Right atrium auricular region (tissue), 2 donors: ENCODE measurements at regions not wholly inside any gene's neighbourhood (a gene's known extent, or its start where the extent isn't known, plus 50 kb on each side); places are given as distances from the start of the nearest gene placed in this dataset.

Source experiments
- DNase-seq: peaks from one replicate; pipeline ENCODE4 v3.0.0-alpha.2; 2019; ENCODE audit warnings: low spot score
- H3K27ac ChIP-seq, 2 donors: fragments of 200-600 bp; sonication (generic); 1 replicate in 1 of 2; 2 replicates in 1 of 2; pipeline ENCODE4 v1.5.1; 2016 to 2019
- H3K27me3 ChIP-seq, 2 donors: fragments of 200-600 bp; sonication (generic); one replicate each; pipeline versions ENCODE4 v1.5.1 to v1.6.0; 2017 to 2019
- H3K36me3 ChIP-seq: fragments of 200-600 bp; sonication (generic); one replicate; pipeline ENCODE4 v1.5.1; 2016
- H3K4me1 ChIP-seq, 2 donors: fragments of 200-600 bp; sonication (generic); one replicate each; pipeline versions ENCODE4 v1.5.1 to v1.6.0; 2017 to 2019
- H3K4me3 ChIP-seq, 2 donors: fragments of 200-600 bp; sonication (generic); 1 replicate in 1 of 2; 2 replicates in 1 of 2; pipeline ENCODE4 v1.5.1; 2017 to 2019; ENCODE audit warnings: mild to moderate bottlenecking in 1 of 2, moderate library complexity in 1 of 2
- H3K9me3 ChIP-seq, 2 donors: fragments of 200-600 bp; sonication (generic); one replicate each; pipeline ENCODE4 v1.5.1; 2019
- TF ChIP-seq, protein P1 (sequence below), 2 donors: fragments of 200-600 bp; sonication (generic); IDR thresholded peaks; one replicate each; pipeline ENCODE4 v1.5.1; 2019; ENCODE audit warnings: antibody characterized with exemption in 2 of 2

- no peaks in the 10 kb centered on the region for H3K4me1 ChIP-seq
- H3K27me3 ChIP-seq, result no peaks in the 10 kb centered on the region
- no peaks in the 10 kb centered on the region for H3K36me3 ChIP-seq
- H3K4me3 ChIP-seq, result no peak overlapping the region
- H3K27ac ChIP-seq, result no peak overlapping the region
- DNase-seq, result no peak
- TF ChIP-seq, protein P1, sequence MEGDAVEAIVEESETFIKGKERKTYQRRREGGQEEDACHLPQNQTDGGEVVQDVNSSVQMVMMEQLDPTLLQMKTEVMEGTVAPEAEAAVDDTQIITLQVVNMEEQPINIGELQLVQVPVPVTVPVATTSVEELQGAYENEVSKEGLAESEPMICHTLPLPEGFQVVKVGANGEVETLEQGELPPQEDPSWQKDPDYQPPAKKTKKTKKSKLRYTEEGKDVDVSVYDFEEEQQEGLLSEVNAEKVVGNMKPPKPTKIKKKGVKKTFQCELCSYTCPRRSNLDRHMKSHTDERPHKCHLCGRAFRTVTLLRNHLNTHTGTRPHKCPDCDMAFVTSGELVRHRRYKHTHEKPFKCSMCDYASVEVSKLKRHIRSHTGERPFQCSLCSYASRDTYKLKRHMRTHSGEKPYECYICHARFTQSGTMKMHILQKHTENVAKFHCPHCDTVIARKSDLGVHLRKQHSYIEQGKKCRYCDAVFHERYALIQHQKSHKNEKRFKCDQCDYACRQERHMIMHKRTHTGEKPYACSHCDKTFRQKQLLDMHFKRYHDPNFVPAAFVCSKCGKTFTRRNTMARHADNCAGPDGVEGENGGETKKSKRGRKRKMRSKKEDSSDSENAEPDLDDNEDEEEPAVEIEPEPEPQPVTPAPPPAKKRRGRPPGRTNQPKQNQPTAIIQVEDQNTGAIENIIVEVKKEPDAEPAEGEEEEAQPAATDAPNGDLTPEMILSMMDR (IDR thresholded peaks at IDR 0.05), result no peak
- H3K9me3 ChIP-seq, result no peaks in the 10 kb centered on the region
Observed at GRCh38 chr4:19645589-19645988, 606.1 kb upstream of the SLIT2 start.

DNA sequence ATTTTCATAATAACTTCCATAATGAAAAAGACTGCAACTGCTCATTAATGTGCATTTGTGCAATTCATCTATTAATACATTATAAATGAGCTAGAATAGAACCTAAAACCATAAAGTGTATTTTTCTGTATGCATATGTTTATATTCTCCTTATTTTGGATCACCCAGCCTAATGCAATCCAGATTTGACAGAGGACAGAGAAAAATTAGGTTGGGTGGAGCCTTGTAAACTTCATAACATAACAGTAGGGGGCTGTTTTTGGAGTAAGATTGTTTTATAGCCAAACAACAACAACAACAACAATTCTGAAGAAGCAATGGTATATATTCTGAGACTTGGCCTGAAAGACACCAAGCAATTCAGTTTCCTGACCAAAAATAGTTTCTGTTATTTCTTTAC, 615.3 kb upstream of the SLIT2 start:
- Histone ChIP-seq H3K4me1 (no peaks in the 10 kb centered on the region), H3K27ac (no peak overlapping the region), H3K36me3 (no peaks in the 10 kb centered on the region), H3K9me3 (peaks cover 0 to 14% of the 10 kb centered on the region in 2 donors), H3K27me3 (no peaks in the 10 kb centered on the region), H3K4me3 (no peak overlapping the region)
- TF ChIP-seq, protein P1 (IDR thresholded peaks at IDR 0.05), result no peak
- no peak for DNase-seq

DNA sequence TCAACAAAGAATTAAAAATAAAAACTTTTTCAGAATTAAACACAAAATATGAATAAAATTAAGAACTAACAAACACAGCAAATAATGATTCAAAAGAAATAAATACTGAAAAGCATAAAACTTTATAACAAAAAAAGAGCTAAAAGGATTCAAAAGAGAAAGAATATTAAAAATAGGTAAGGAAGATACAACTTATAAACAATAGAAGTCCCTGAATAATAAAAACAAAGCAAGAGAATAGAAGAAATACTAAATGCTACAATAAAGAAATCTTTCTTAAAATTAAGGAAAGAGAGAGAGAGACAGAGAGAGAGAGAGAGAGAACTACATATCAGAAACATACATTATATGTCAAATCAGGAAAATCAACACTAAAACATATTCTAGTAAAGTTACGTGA, 619.9 kb upstream of the SLIT2 start:
- TF ChIP-seq, protein P1 (IDR thresholded peaks at IDR 0.05), result no peak
- no peaks in the 10 kb centered on the region for H3K36me3 ChIP-seq
- no peak for DNase-seq
- H3K27ac ChIP-seq, result no peak overlapping the region
- no peak overlapping the region for H3K4me3 ChIP-seq
- H3K9me3 ChIP-seq, result peaks cover 0 to 14% of the 10 kb centered on the region in 2 donors
- H3K4me1 ChIP-seq, result no peaks in the 10 kb centered on the region
- H3K27me3 ChIP-seq, result no peaks in the 10 kb centered on the region

DNA sequence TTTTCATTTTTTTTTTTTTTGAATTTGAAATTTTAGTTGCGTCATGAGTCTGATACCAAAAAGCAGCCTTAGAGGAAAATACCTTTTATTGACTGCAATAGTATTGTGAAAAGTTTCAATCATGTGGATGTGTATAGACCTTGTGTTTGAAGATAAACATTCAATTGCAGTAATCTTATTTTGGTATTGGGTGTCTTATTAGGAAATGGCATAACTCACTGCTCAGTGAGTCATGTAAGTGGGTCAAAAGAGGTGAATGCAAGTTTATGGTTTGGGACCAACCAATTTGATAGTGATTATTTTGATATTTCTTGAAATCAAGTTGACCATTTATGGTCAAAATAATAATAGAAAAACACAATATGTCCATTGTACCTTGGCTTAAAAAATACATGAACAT, 627.8 kb upstream of the SLIT2 start:
- DNase-seq, result no peak

DNA sequence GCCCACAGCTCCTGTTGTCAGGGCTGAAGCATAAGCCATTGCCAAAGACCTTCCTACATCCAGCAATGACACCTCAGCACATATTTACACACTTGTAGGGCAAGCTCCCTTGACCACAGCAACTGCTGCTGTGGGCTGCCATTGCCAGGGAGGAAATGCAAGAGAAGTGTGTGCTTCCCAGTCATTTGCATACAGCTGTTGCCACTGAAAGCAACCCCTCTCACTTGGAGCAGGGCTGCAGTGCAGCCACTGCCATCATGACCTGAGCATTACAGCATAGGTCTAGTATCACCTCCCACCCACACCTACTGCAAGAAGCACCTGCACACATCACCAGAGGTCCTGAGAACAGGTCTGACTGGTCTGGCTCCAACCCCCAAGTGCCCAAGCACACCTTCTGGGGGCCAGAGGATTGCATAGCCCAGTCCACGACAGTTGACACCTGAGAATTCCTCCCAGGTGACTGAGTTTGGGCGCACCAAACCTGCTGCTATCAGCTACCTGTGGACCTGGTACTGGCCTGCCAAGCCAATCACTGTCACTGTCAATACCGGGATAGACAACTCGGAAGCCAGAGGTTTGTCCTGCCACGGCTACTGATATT, 636.5 kb upstream of the SLIT2 start:
- Histone ChIP-seq H3K4me1 (no peaks in the 10 kb centered on the region), H3K9me3 (peaks cover 0 to 11% of the 10 kb centered on the region in 2 donors), H3K27me3 (no peaks in the 10 kb centered on the region), H3K27ac (no peak overlapping the region), H3K4me3 (no peak overlapping the region), H3K36me3 (no peaks in the 10 kb centered on the region)
- TF ChIP-seq, protein P1 (IDR thresholded peaks at IDR 0.05), result no peak
- no peak for DNase-seq

More for the DNA sequence above, 627.8 kb upstream of the SLIT2 start:
- TF ChIP-seq, protein P1 (IDR thresholded peaks at IDR 0.05), result no peak
- no peak overlapping the region for H3K4me3 ChIP-seq
- H3K27ac ChIP-seq, result no peak overlapping the region
- H3K9me3 ChIP-seq, result no peaks in the 10 kb centered on the region
- no peaks in the 10 kb centered on the region for H3K36me3 ChIP-seq
- H3K27me3 ChIP-seq, result no peaks in the 10 kb centered on the region
- H3K4me1 ChIP-seq, result no peaks in the 10 kb centered on the region

GRCh38 chr4:19614171-19614570, 637.5 kb upstream of the SLIT2 start:
- Histone ChIP-seq H3K9me3 (peaks cover 0 to 11% of the 10 kb centered on the region in 2 donors), H3K4me3 (no peak overlapping the region), H3K4me1 (no peaks in the 10 kb centered on the region), H3K27me3 (no peaks in the 10 kb centered on the region), H3K27ac (no peak overlapping the region), H3K36me3 (no peaks in the 10 kb centered on the region)
- TF ChIP-seq, protein P1 (IDR thresholded peaks at IDR 0.05), result no peak
- DNase-seq, result no peak
